ENCODE measurements at regions not wholly inside any gene's neighbourhood (a gene's known extent, or its start where the extent isn't known, plus 50 kb on each side); places are given as distances from the start of the nearest gene placed in this dataset.

DNA sequence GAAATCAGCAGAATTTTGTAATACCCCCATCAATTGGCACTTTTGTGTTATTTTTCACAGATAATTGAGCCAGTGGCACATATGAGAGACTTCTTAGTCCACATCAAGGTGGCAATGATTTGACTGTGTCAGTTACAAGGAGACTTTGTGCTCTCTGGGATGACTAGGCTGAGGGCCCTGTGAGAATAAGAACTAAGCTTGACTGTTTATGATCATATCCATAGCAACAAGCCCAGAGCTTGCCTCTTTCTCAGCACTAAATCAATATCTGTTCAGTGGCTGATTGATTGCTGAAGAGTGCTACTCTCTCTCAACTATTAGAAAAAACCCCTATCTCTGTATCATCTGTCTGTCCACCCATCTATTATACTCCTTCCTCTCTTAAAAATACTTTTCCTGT is 185.3 kb upstream of the PLPP4 start:
- TF ChIP-seq PAX5 (IDR thresholded peaks at IDR 0.05; ENCODE audit: insufficient read depth, low read length, severe bottlenecking) (no peak), TAF1 (IDR thresholded peaks at IDR 0.05; ENCODE audit: low read depth, low read length) (no peak), POLR2A (IDR thresholded peaks at IDR 0.05; ENCODE audit: low read depth, low read length) (no peak)
